Panc1 (cell line): ENCODE measurements at regions not wholly inside any gene's neighbourhood (a gene's known extent, or its start where the extent isn't known, plus 50 kb on each side); places are given as distances from the start of the nearest gene placed in this dataset.

ENCODE experiments used
- CTCF ChIP-seq: fragments of 450-650 bp; IDR thresholded peaks from 2 replicates; pipeline ENCODE4 v1.5.1; 2017; ENCODE audit warnings: mild to moderate bottlenecking
- POLR2AphosphoS5 ChIP-seq: IDR thresholded peaks from 2 replicates; pipeline ENCODE4 v1.6.1; 2012; ENCODE audit warnings: mild to moderate bottlenecking, low read depth, low read length, moderate library complexity
- REST ChIP-seq, 2 experiments: IDR thresholded peaks; 2 replicates each; pipeline ENCODE4 v1.6.1; 2011 to 2012; ENCODE audit warnings: low read depth in 2 of 2, control low read depth in 1 of 2, low read length in 1 of 2, mild to moderate bottlenecking in 1 of 2, moderate library complexity in 1 of 2; ENCODE audit not compliant: insufficient read depth in 1 of 2
- SIN3A ChIP-seq: IDR thresholded peaks from 2 replicates; pipeline ENCODE4 v1.6.1; 2012; ENCODE audit warnings: low read depth, mild to moderate bottlenecking, low read length, moderate library complexity, borderline replicate concordance; ENCODE audit not compliant: insufficient read depth

GRCh38 chr5:67702008-67702407 lies 505.4 kb upstream of the CD180 start:
- no peak for TF ChIP-seq CTCF
- no peak for TF ChIP-seq REST (IDR thresholded peaks at IDR 0.05; ENCODE audit: insufficient read depth in 1 of 2, low read depth in 2 of 2, low read length in 1 of 2)
- no peak for TF ChIP-seq POLR2AphosphoS5
- no peak for TF ChIP-seq SIN3A
